ENCODE measurements at regions not wholly inside any gene's neighbourhood (a gene's known extent, or its start where the extent isn't known, plus 50 kb on each side); places are given as distances from the start of the nearest gene placed in this dataset.

- ChIA-PET CTCF (interaction anchor here (0.8 kb wide), 1 partner anchor 31 kb away, joined by 3 read pairs; no protein-coding TSS in a partner anchor), POLR2A (no interaction called here)
- TF ChIP-seq, protein P1, sequence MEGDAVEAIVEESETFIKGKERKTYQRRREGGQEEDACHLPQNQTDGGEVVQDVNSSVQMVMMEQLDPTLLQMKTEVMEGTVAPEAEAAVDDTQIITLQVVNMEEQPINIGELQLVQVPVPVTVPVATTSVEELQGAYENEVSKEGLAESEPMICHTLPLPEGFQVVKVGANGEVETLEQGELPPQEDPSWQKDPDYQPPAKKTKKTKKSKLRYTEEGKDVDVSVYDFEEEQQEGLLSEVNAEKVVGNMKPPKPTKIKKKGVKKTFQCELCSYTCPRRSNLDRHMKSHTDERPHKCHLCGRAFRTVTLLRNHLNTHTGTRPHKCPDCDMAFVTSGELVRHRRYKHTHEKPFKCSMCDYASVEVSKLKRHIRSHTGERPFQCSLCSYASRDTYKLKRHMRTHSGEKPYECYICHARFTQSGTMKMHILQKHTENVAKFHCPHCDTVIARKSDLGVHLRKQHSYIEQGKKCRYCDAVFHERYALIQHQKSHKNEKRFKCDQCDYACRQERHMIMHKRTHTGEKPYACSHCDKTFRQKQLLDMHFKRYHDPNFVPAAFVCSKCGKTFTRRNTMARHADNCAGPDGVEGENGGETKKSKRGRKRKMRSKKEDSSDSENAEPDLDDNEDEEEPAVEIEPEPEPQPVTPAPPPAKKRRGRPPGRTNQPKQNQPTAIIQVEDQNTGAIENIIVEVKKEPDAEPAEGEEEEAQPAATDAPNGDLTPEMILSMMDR (IDR thresholded peaks at IDR 0.05; ENCODE audit: control extremely low read depth, extremely low read depth, low read depth, missing control alignments), result no peak
- DNase-seq (ENCODE audit: extremely low spot score), result no peak
Observed at GRCh38 chr6:11961923-11962322, 50.2 kb upstream of the HIVEP1 start.

- TF ChIP-seq, protein P1 (IDR thresholded peaks at IDR 0.05; ENCODE audit: control extremely low read depth, extremely low read depth, low read depth, missing control alignments), result no peak
- POLR2A ChIA-PET, result no interaction called here
- CTCF ChIA-PET, result interaction anchor here (0.9 to 1.1 kb wide), 2 partner anchors 12 to 21 kb away, joined by 3 read pairs; no protein-coding TSS in a partner anchor
- no peak for DNase-seq (ENCODE audit: extremely low spot score)
Observed at GRCh38 chr6:11960909-11961779, 51.0 kb upstream of the HIVEP1 start.

DNA sequence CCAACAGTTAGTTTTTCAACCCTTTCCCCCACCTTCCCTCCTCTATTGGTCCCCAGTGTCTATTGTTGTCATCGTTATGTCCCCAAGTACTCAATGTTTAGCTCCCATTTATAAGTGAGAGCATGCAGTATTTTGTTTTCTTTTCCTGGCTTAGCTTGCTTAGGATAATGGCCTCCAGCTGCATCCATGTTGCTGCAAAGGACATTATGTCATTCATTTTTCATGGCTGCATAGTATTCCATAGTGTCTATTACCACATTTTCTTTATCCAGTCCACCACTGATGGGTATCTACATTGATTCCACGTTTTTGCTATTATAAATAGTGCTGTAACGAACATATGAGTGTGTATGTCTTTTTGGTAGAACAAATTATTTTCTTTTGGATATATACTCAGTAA is 55.3 kb upstream of the HIVEP1 start:
- POLR2A ChIA-PET, result no interaction called here
- DNase-seq (ENCODE audit: extremely low spot score), result no peak
- TF ChIP-seq, protein P1 (IDR thresholded peaks at IDR 0.05; ENCODE audit: control extremely low read depth, extremely low read depth, low read depth, missing control alignments), result no peak
- CTCF ChIA-PET, result interaction anchor here (1.1 to 1.3 kb wide), 3 partner anchors 11 to 15 kb away, joined by 3 to 4 read pairs (median 3); no protein-coding TSS in a partner anchor

DNA sequence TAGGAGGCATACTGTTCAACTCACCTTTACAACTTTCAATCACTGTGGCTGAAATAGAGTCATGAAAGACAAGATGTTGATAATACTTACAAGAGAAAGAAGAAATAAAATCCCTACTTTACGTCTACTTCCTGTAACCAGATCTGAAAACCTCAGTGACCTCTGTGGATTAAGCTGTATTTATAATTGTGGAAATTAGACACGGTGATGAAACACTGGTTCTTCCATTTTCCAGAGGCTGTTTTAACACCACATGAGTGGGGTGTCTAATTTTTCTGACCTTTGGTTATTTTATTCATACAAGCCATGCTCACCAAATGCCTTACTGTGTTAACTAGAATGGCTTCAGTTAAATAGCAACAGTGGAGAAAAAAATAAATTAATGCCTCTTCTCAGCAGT is 58.5 kb upstream of the HIVEP1 start:
- ChIA-PET CTCF (no interaction called here), POLR2A (no interaction called here)
- TF ChIP-seq, protein P1 (IDR thresholded peaks at IDR 0.05; ENCODE audit: control extremely low read depth, extremely low read depth, low read depth, missing control alignments), result no peak
- no peak for DNase-seq (ENCODE audit: extremely low spot score)

- TF ChIP-seq, protein P1 (IDR thresholded peaks at IDR 0.05; ENCODE audit: control extremely low read depth, extremely low read depth, low read depth, missing control alignments), result no peak
- ChIA-PET CTCF (interaction anchor here (1.2 kb wide), 2 partner anchors 21 to 23 kb away, joined by 3 to 4 read pairs; no protein-coding TSS in a partner anchor), POLR2A (no interaction called here)
- DNase-seq (ENCODE audit: extremely low spot score), result no peak
Observed at GRCh38 chr6:11952316-11952715, 59.8 kb upstream of the HIVEP1 start.

DNA sequence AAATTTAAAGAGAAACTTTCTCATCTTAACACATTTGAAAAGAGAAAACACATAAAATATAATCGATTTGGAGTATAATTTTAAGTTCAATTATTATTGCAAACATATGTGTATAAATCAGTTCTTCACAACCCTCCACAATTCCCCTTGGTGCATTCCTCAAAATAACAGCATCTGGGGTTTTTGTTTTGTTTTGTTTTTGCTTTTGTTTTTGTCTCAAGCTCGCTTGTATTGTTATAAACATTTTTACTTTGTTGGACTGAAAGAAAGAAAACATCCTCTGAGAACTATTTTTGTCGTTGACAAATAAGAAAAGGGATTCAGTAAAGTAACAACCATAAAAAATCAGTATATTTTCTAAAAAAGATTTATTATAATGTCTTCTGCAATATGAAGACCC is 60.2 kb upstream of the HIVEP1 start:
- TF ChIP-seq, protein P1 (IDR thresholded peaks at IDR 0.05; ENCODE audit: control extremely low read depth, extremely low read depth, low read depth, missing control alignments), result no peak
- POLR2A ChIA-PET, result no interaction called here
- no peak for DNase-seq (ENCODE audit: extremely low spot score)
- CTCF ChIA-PET, result interaction anchor here (1.2 kb wide), 2 partner anchors 21 to 23 kb away, joined by 3 to 4 read pairs; no protein-coding TSS in a partner anchor

Measured in GM10248 (cell line).